Suprapubic skin (tissue), 4 donors: ENCODE measurements at regions not wholly inside any gene's neighbourhood (a gene's known extent, or its start where the extent isn't known, plus 50 kb on each side); places are given as distances from the start of the nearest gene placed in this dataset.

ENCODE experiments used
- DNase-seq, 2 donors: peaks; one replicate each; pipeline ENCODE4 v3.0.0-alpha.2; 2019; ENCODE audit warnings: low spot score in 2 of 2
- H3K27ac ChIP-seq: fragments of 200-600 bp; sonication (generic); one replicate; pipeline ENCODE4 v1.5.1; 2019
- H3K27me3 ChIP-seq: fragments of 200-600 bp; sonication (generic); one replicate; pipeline ENCODE4 v1.5.1; 2019
- H3K36me3 ChIP-seq: fragments of 200-600 bp; sonication (generic); one replicate; pipeline ENCODE4 v1.5.1; 2019
- H3K4me1 ChIP-seq: fragments of 200-600 bp; sonication (generic); one replicate; pipeline ENCODE4 v1.5.1; 2019
- H3K4me3 ChIP-seq: fragments of 200-600 bp; sonication (generic); one replicate; pipeline ENCODE4 v1.5.1; 2019; ENCODE audit warnings: mild to moderate bottlenecking
- H3K9me3 ChIP-seq: fragments of 200-600 bp; sonication (generic); one replicate; pipeline ENCODE4 v1.5.1; 2019
- CTCF ChIP-seq, 2 donors: fragments of 200-600 bp in 1 of 2; fragments of 450-650 bp in 1 of 2; sonication (generic) in 1 of 2; IDR thresholded peaks; one replicate each; pipeline ENCODE4 v1.5.1; 2016 to 2019; ENCODE audit warnings: antibody characterized with exemption in 2 of 2, mild to moderate bottlenecking in 1 of 2, moderate library complexity in 1 of 2
- EP300 ChIP-seq: sonication (generic); formaldehyde crosslinking; IDR thresholded peaks from one replicate; pipeline ENCODE4 v1.6.1; 2017; ENCODE audit warnings: antibody characterized with exemption
- POLR2A ChIP-seq, 2 donors: fragments of 450-650 bp; IDR thresholded peaks; one replicate each; pipeline ENCODE4 v1.6.1; 2017; ENCODE audit warnings: antibody characterized with exemption in 2 of 2, mild to moderate bottlenecking in 2 of 2, moderate library complexity in 2 of 2
- POLR2AphosphoS5 ChIP-seq, 3 donors: sonication (generic); formaldehyde crosslinking; IDR thresholded peaks; one replicate each; pipeline ENCODE4 v1.6.1; 2017; ENCODE audit warnings: antibody characterized with exemption in 3 of 3
- WGBS: methylation state at CpG from one replicate; pipeline ENCODE4 v1.1.5; 2018; 5-methylcytosine and 5-hydroxymethylcytosine counted together

DNA sequence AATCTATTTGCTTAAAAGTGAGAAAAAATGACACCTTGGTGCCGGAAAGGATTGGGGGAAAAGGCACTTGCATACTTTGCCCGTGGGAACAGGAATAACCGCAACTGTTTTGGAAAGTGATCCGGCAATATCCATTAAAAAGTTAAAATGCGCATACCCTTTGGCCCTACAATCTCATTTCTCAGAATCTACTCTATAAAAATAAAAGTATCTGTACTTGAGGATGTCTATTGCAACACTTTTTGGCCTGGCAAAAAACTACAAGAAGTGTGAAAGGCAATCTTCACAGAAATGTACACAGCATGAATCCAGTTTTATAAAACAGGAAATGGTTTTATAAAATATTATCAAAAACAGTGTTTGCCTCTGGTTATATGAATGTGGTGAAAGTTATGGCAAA is 58.3 kb upstream of the NFIL3 start:
- no peak for DNase-seq
- Histone ChIP-seq H3K4me1 (peaks cover 3% of the 10 kb centered on the region), H3K4me3 (no peak overlapping the region), H3K9me3 (no peaks in the 10 kb centered on the region), H3K27me3 (no peaks in the 10 kb centered on the region), H3K27ac (no peak overlapping the region), H3K36me3 (no peaks in the 10 kb centered on the region)
- WGBS: 86% methylated on average over 5 of the region's 5 CpGs
- TF ChIP-seq POLR2AphosphoS5 (IDR thresholded peaks at IDR 0.05) (no peak), POLR2A (IDR thresholded peaks at IDR 0.05) (no peak), EP300 (no peak), CTCF (IDR thresholded peaks at IDR 0.05) (no peak)

- Histone ChIP-seq H3K27me3 (no peaks in the 10 kb centered on the region), H3K27ac (no peak overlapping the region), H3K4me3 (no peak overlapping the region), H3K9me3 (no peaks in the 10 kb centered on the region), H3K4me1 (peaks cover 3% of the 10 kb centered on the region), H3K36me3 (no peaks in the 10 kb centered on the region)
- DNase-seq: no peak
- 53% methylated on average over 4 of the region's 4 CpGs for WGBS
- TF ChIP-seq CTCF (IDR thresholded peaks at IDR 0.05) (no peak), POLR2A (IDR thresholded peaks at IDR 0.05) (no peak), EP300 (no peak)
These were observed 53.5 kb upstream of the NFIL3 start for GRCh38 chr9:91477106-91477505.

GRCh38 chr9:91474656-91475055 is 51.0 kb upstream of the NFIL3 start:
- H3K4me1 ChIP-seq: no peaks in the 10 kb centered on the region
- no peak overlapping the region for H3K4me3 ChIP-seq
- no peak for DNase-seq
- no peak overlapping the region for H3K27ac ChIP-seq
- no peaks in the 10 kb centered on the region for H3K9me3 ChIP-seq
- TF ChIP-seq CTCF (IDR thresholded peaks at IDR 0.05) (no peak), POLR2A (IDR thresholded peaks at IDR 0.05) (no peak), POLR2AphosphoS5 (IDR thresholded peaks at IDR 0.05) (no peak), EP300 (no peak)
- no peaks in the 10 kb centered on the region for H3K27me3 ChIP-seq
- 24% methylated on average over 1 of the region's 1 CpG for WGBS
- H3K36me3 ChIP-seq: no peaks in the 10 kb centered on the region
